K562 (cell line): ENCODE measurements at regions not wholly inside any gene's neighbourhood (a gene's known extent, or its start where the extent isn't known, plus 50 kb on each side); places are given as distances from the start of the nearest gene placed in this dataset.

Source experiments
- ATAC-seq: fragments of 200-7000 bp; cut with Tn5 transposase; 3 replicates; pipeline ENCODE4 v1.9.1; 2020; ENCODE audit warnings: moderate library complexity
- BruUV-seq: library from RNA; stranded (reverse); fragments of 400-500 nt; replicated peaks from 2 replicates; lab custom pipeline; 2021; lab: Mats Ljungman, UMichigan
- CTCF ChIA-PET: fragments of 300-600 bp; formaldehyde crosslinking; extraction: SDS; loops from one replicate; lab custom pipeline; 2021; ENCODE audit warnings: low intra/inter-chr PET ratio; lab: Yijun Ruan, JAX
- POLR2A ChIA-PET: fragments of 300-600, 350-650 bp; sonication (Branson Sonifier 250); formaldehyde crosslinking; extraction: SDS; loops from one replicate; lab custom pipeline; 2021; ENCODE audit warnings: antibody characterized with exemption, inconsistent platforms; lab: Yijun Ruan, JAX
- DNase-seq, 4 experiments: peaks; one replicate each; pipeline versions ENCODE4 v3.0.0 to v3.0.0-alpha.2; 2011 to 2018; ENCODE audit warnings: low spot score in 3 of 4, mixed read lengths in 3 of 4; ENCODE audit errors: extremely low read depth in 1 of 4
- FAIRE-seq: peaks from 2 replicates; lab custom pipeline; 2011; peaks lifted over from hg19 to GRCh38; lab: Jason Lieb, UNC
- H2AFZ ChIP-seq: 2 replicates; pipeline ENCODE4 v1.6.0; 2011; ENCODE audit warnings: low read depth, low read length, control low read depth, inconsistent platforms
- H3K27ac ChIP-seq: fragments of 200-600 bp; 3 replicates; pipeline ENCODE4 v1.8.0; 2011; ENCODE audit warnings: low read depth, mild to moderate bottlenecking, control low read depth, inconsistent platforms, low read length, moderate library complexity, mixed read lengths; ENCODE audit errors: extremely low read depth
- H3K27me3 ChIP-seq, 2 experiments: fragments of 300-600 bp in 1 of 2; 2 replicates in 1 of 2; 3 replicates in 1 of 2; pipeline versions ENCODE4 v1.6.0 to v1.8.0; 2011; ENCODE audit warnings: inconsistent platforms in 2 of 2, low read length in 2 of 2, mild to moderate bottlenecking in 1 of 2, mixed read lengths in 1 of 2, moderate library complexity in 1 of 2; ENCODE audit not compliant: control insufficient read depth in 2 of 2, insufficient read depth in 2 of 2
- H3K36me3 ChIP-seq: fragments of 300-600 bp; 3 replicates; pipeline ENCODE4 v1.8.0; 2011; ENCODE audit warnings: mild to moderate bottlenecking, low read length, inconsistent platforms; ENCODE audit not compliant: control insufficient read depth, insufficient read depth
- H3K4me1 ChIP-seq, 2 experiments: fragments of 200-600 bp in 1 of 2; replicated peaks in 1 of 2; 2 replicates in 1 of 2; 3 replicates in 1 of 2; pipeline versions ENCODE4 v1.5.1 to v1.8.0; 2011; ENCODE audit warnings: inconsistent platforms in 2 of 2, low read length in 2 of 2, mild to moderate bottlenecking in 1 of 2, mixed read lengths in 1 of 2, moderate library complexity in 1 of 2; ENCODE audit not compliant: control insufficient read depth in 2 of 2, insufficient read depth in 2 of 2
- H3K4me2 ChIP-seq: 2 replicates; pipeline ENCODE4 v1.6.1; 2011; ENCODE audit warnings: low read length, control low read depth, inconsistent platforms, mixed read lengths; ENCODE audit not compliant: insufficient read depth
- H3K4me3 ChIP-seq: fragments of 200-600 bp; sonication (generic), shearing (Covaris generic); 2 replicates; pipeline ENCODE4 v1.5.1; 2016; ENCODE audit warnings: control low read depth, inconsistent platforms
- H3K79me2 ChIP-seq: fragments of 200-600 bp; 3 replicates; pipeline ENCODE4 v1.8.0; 2011; ENCODE audit warnings: low read length, inconsistent platforms; ENCODE audit not compliant: control insufficient read depth, insufficient read depth
- H3K9ac ChIP-seq, 2 experiments: 2 replicates each; pipeline versions ENCODE4 v1.6.0 to v1.6.1; 2011; ENCODE audit warnings: low read depth in 2 of 2, low read length in 2 of 2, control low read depth in 1 of 2, inconsistent platforms in 1 of 2, mild to moderate bottlenecking in 1 of 2, mixed read lengths in 1 of 2; ENCODE audit not compliant: insufficient read depth in 1 of 2
- H3K9me1 ChIP-seq: one replicate; pipeline ENCODE4 v1.6.0; 2011; ENCODE audit warnings: inconsistent platforms, mild to moderate bottlenecking, low read length, moderate library complexity; ENCODE audit not compliant: control insufficient read depth, insufficient read depth
- H3K9me3 ChIP-seq: replicated peaks from 2 replicates; pipeline ENCODE4 v1.5.1; 2011; ENCODE audit warnings: low read depth, low read length, inconsistent platforms; ENCODE audit not compliant: control insufficient read depth, insufficient read depth
- H4K20me1 ChIP-seq: replicated peaks from 2 replicates; pipeline ENCODE4 v1.6.1; 2011; ENCODE audit warnings: low read length, inconsistent platforms, mixed read lengths; ENCODE audit not compliant: control insufficient read depth, insufficient read depth
- ATF4 ChIP-seq: fragments of 450-650 bp; formaldehyde crosslinking; IDR thresholded peaks from 2 replicates; pipeline ENCODE4 v1.4.0; 2022; ENCODE audit warnings: mild to moderate bottlenecking, moderate library complexity
- EP300 ChIP-seq: IDR thresholded peaks from 2 replicates; pipeline ENCODE4 v1.6.1; 2012; ENCODE audit warnings: low read length, improper control_type of control experiment
- FOXK2 ChIP-seq, 2 experiments: fragments of 450-650 bp; IDR thresholded peaks in 1 of 2; conservative IDR thresholded peaks in 1 of 2; 2 replicates each; pipeline ENCODE4 v1.6.1; 2016; ENCODE audit warnings: low read depth in 2 of 2, mild to moderate bottlenecking in 1 of 2
- HNRNPL ChIP-seq: fragments of 200-400 bp; formaldehyde crosslinking; IDR thresholded peaks from 2 replicates; pipeline ENCODE4 v1.6.1; 2017; ENCODE audit warnings: low read depth, mild to moderate bottlenecking, low read length
- SRF ChIP-seq, 2 experiments: fragments of 250-450, 450-650 bp in 1 of 2; sonication (Bioruptor Pico) in 1 of 2; sonication (generic) in 1 of 2; formaldehyde crosslinking; IDR thresholded peaks; 2 replicates each; pipeline versions ENCODE4 v1.5.0 to v1.5.1; 2020 to 2022; ENCODE audit warnings: mild to moderate bottlenecking in 1 of 2, missing genetic modification reagents in 1 of 2
- STAT5A ChIP-seq: IDR thresholded peaks from 2 replicates; pipeline ENCODE4 v1.6.1; 2012; ENCODE audit warnings: low read length, inconsistent platforms, borderline replicate concordance
- TCF15 ChIP-seq: fragments of 250-450 bp; sonication (Bioruptor Pico); IDR thresholded peaks from 2 replicates; pipeline ENCODE4 v1.8.0; 2022; ENCODE audit warnings: moderate library complexity, mild to moderate bottlenecking, inconsistent platforms
- ZNF165 ChIP-seq: fragments of 250-450 bp; sonication (Bioruptor Pico); IDR thresholded peaks from 2 replicates; pipeline ENCODE4 v1.4.0; 2020; ENCODE audit warnings: borderline replicate concordance
- ZNF511 ChIP-seq: sonication (generic); formaldehyde crosslinking; IDR thresholded peaks from 2 replicates; pipeline ENCODE4 v1.8.0; 2022; ENCODE audit warnings: mild to moderate bottlenecking, missing genetic modification reagents
- WGBS: fragments of 100-300 bp; shearing (Covaris generic); methylation state at CpG from one replicate; pipeline ENCODE4 v1.1.6; 2016; ENCODE audit warnings: low coverage, mixed read lengths; ENCODE audit not compliant: insufficient coverage; ENCODE audit errors: missing lambda C conversion rate; 5-methylcytosine and 5-hydroxymethylcytosine counted together
- in situ Hi-C: fragments of 300-500 bp; cut with MboI; formaldehyde crosslinking; loops from 4 replicates; pipeline ENCODE4 v1.15.0; 2018; ENCODE audit warnings: inconsistent platforms, mixed read lengths
- intact Hi-C: fragments of 100-400 bp; cut with micrococcal nuclease; formaldehyde crosslinking; loops from 2 replicates; pipeline ENCODE4 v1.14.2; 2022

- no peaks in the 10 kb centered on the region for H3K79me2 ChIP-seq
- H3K9me3 ChIP-seq: no peaks in the 10 kb centered on the region
- no peak for ATAC-seq
- no peak overlapping the region for H3K27ac ChIP-seq
- TF ChIP-seq ZNF511 (CRISPR knock-in tag): no peak
- no peak overlapping the region for H3K4me3 ChIP-seq
- H2AFZ ChIP-seq: no peak overlapping the region
- POLR2A ChIA-PET: no interaction called here
- H3K4me2 ChIP-seq: no peak overlapping the region
- intact Hi-C loops (no loop called here), in situ Hi-C loops (no loop called here)
- BruUV-seq: no TSS peak
- DNase-seq: no peak
- no peaks in the 10 kb centered on the region for H4K20me1 ChIP-seq
- CTCF ChIA-PET: no interaction called here
- no peaks in the 10 kb centered on the region for H3K36me3 ChIP-seq
- peaks cover 0 to 37% of the 10 kb centered on the region in 2 experiments; a peak in 2 of 5 replicates for H3K27me3 ChIP-seq
- no peak for FAIRE-seq
- H3K4me1 ChIP-seq: no peaks in the 10 kb centered on the region
- WGBS: 9% methylated on average over 28 of the region's 33 CpGs
- H3K9ac ChIP-seq: no peak overlapping the region
- H3K9me1 ChIP-seq: no peaks in the 10 kb centered on the region
Measured at GRCh38 chr18:78736015-78736690, 243.5 kb upstream of the SALL3 start.

- Histone ChIP-seq H3K27ac (no peak overlapping the region), H3K9me1 (no peaks in the 10 kb centered on the region), H3K9me3 (no peaks in the 10 kb centered on the region), H3K4me1 (no peaks in the 10 kb centered on the region), H3K36me3 (no peaks in the 10 kb centered on the region), H3K4me2 (no peak overlapping the region), H4K20me1 (no peaks in the 10 kb centered on the region), H3K79me2 (no peaks in the 10 kb centered on the region), H3K4me3 (no peak overlapping the region), H2AFZ (no peak overlapping the region), H3K9ac (no peak overlapping the region), H3K27me3 (peaks cover 0 to 37% of the 10 kb centered on the region in 2 experiments; a peak in 2 of 5 replicates)
- no peak for TF ChIP-seq FOXK2 (conservative IDR thresholded peaks at IDR 0.05 in 1 of 2, IDR thresholded peaks at IDR 0.05 in 1 of 2; ENCODE audit: low read depth in 2 of 2)
- no peak for TF ChIP-seq TCF15 (CRISPR knock-in tag)
- TF ChIP-seq EP300: no peak
- no peak for TF ChIP-seq ZNF165 (CRISPR knock-in tag)
- TF ChIP-seq STAT5A: no peak
- no peak for TF ChIP-seq SRF (CRISPR knock-in tag; IDR thresholded peaks at IDR 0.05)
- TF ChIP-seq ATF4 (CRISPR knock-in tag): no peak
- no peak for TF ChIP-seq HNRNPL
- WGBS: 0% methylated on average over 16 of the region's 17 CpGs
- FAIRE-seq (no peak), DNase-seq (no peak), ATAC-seq (no peak)
- in situ Hi-C loops: no loop called here
- intact Hi-C loops: no loop called here
- CTCF ChIA-PET: no interaction called here
- POLR2A ChIA-PET: interaction anchor here (0.6 kb wide), 1 partner anchor 1212 kb away, joined by 3 read pairs; no protein-coding TSS in a partner anchor
- BruUV-seq: no TSS peak
Measured at GRCh38 chr18:78737006-78737915, 242.4 kb upstream of the SALL3 start.
